Vagina (tissue), 2 donors: ENCODE measurements at regions not wholly inside any gene's neighbourhood (a gene's known extent, or its start where the extent isn't known, plus 50 kb on each side); places are given as distances from the start of the nearest gene placed in this dataset.

Source experiments
- CTCF ChIP-seq, 3 experiments: fragments of 450-650 bp in 2 of 3; fragments of 200-600 bp in 1 of 3; sonication (generic) in 1 of 3; IDR thresholded peaks; one replicate each; pipeline ENCODE4 v1.5.1; 2017 to 2019; ENCODE audit warnings: antibody characterized with exemption in 3 of 3, mild to moderate bottlenecking in 2 of 3, moderate library complexity in 2 of 3
- POLR2A ChIP-seq, 2 donors: fragments of 450-650 bp; IDR thresholded peaks; one replicate each; pipeline ENCODE4 v1.6.1; 2017; ENCODE audit warnings: antibody characterized with exemption in 2 of 2, mild to moderate bottlenecking in 2 of 2, moderate library complexity in 2 of 2

DNA sequence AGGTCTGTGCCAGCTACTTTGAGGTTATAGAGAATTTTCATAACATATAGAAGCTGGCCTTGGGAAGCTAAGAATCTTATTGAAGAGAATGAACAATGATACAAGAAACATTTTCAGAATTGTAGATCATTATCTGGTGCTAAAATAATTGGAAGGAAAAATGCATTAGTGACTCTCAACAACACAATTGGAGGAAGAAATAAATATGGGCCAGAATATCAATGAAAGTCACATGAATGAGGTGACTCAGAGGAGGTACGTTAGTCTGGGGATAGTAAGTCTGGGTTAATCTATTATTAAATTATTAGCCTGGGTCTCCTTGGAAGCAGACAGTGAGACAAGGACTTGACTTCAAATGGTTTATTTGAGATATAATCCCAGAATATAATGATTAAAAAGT lies 529.3 kb upstream of the SLIT2 start:
- no peak for TF ChIP-seq CTCF (IDR thresholded peaks at IDR 0.05)
- no peak for TF ChIP-seq POLR2A (IDR thresholded peaks at IDR 0.05)
